ENCODE measurements at regions not wholly inside any gene's neighbourhood (a gene's known extent, or its start where the extent isn't known, plus 50 kb on each side); places are given as distances from the start of the nearest gene placed in this dataset.

DNA sequence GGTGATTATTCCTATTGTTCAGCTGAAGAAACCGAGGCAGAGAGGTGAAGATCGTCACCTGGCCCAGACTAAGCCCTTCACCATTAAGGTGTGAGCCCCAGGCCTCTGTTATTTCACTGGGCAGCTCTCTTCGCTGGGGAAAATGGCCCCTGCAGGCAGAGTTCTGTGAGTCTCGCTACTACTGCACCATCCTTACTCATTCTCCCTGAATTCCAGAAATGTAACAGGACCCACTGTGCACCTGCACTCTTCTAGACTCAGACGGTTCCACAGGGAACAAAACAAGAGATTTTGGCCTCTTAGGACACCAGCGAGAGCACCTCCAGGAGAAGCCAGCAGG, 147.7 kb upstream of the GLI2 start:
- no peak for TF ChIP-seq RAD21 (IDR thresholded peaks at IDR 0.05; ENCODE audit: low read depth)
- TF ChIP-seq TAF1 (IDR thresholded peaks at IDR 0.05; ENCODE audit: low read depth) = no peak
- TF ChIP-seq ZBTB7A (IDR thresholded peaks at IDR 0.05; ENCODE audit: low read depth) = no peak
- TF ChIP-seq EGR1 (IDR thresholded peaks at IDR 0.05) = no peak
- TF ChIP-seq YY1 (IDR thresholded peaks at IDR 0.05; ENCODE audit: low read depth) = no peak
- TF ChIP-seq, protein P1, sequence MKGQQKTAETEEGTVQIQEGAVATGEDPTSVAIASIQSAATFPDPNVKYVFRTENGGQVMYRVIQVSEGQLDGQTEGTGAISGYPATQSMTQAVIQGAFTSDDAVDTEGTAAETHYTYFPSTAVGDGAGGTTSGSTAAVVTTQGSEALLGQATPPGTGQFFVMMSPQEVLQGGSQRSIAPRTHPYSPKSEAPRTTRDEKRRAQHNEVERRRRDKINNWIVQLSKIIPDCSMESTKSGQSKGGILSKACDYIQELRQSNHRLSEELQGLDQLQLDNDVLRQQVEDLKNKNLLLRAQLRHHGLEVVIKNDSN (IDR thresholded peaks at IDR 0.05) = no peak
- TF ChIP-seq REST (IDR thresholded peaks at IDR 0.05; ENCODE audit: low read depth) = no peak
- no peak for TF ChIP-seq EP300 (IDR thresholded peaks at IDR 0.05; ENCODE audit: borderline replicate concordance)
- no peak for TF ChIP-seq CREB1 (IDR thresholded peaks at IDR 0.05; ENCODE audit: low read depth)
- no peak for TF ChIP-seq TCF12 (IDR thresholded peaks at IDR 0.05; ENCODE audit: low read depth)
- TF ChIP-seq CEBPB (IDR thresholded peaks at IDR 0.05) = no peak
- no peak for TF ChIP-seq MAX (IDR thresholded peaks at IDR 0.05)
- no peak for TF ChIP-seq FOXM1 (IDR thresholded peaks at IDR 0.05; ENCODE audit: borderline replicate concordance, low read depth)
- no peak for TF ChIP-seq NFIC (IDR thresholded peaks at IDR 0.05)
- no peak for TF ChIP-seq TEAD4 (IDR thresholded peaks at IDR 0.05)

DNA sequence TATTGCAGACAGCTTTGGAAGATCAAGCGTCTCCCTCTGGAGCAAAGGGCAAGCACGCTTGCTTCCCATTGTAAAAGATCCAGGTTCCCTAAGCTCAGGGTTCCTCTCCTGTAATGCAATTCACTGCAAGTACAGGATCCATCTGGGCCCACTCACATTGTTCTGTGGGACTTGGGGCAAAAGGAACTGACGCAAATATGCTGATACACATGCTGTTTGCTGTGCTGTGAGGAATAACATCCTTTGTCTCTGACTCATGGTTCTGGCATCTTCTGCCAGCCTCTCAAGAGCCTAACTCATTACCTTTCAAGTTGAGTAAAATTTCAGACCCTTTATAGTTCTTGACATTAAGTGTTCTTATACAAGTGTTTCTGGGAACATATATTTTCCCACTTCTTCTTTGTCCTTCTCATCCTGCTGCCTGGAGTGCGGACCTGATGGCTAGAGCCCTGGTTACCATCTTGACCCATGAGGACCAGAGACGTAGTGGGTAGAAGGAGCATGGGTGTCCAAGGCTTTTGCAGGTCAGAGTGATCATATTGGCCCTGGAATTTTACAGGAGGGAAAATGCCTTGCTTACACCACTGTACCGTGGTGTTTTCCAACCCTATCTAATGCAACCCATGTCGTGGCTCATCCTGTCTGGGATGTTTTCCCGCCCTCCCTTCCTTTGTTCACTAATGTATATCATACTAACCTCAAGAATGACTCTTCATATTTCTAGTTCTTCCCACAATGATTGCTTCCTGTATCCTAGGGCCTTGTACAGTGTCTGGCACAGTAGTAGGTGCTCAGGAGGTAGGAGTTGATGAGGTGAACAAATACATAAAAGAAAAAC, 145.7 kb upstream of the GLI2 start:
- TF ChIP-seq TEAD4 (IDR thresholded peaks at IDR 0.05) = no peak
- no peak for TF ChIP-seq EP300 (IDR thresholded peaks at IDR 0.05; ENCODE audit: borderline replicate concordance)
- no peak for TF ChIP-seq ZBTB7A (IDR thresholded peaks at IDR 0.05; ENCODE audit: low read depth)
- no peak for TF ChIP-seq CEBPB (IDR thresholded peaks at IDR 0.05)
- no peak for TF ChIP-seq CREB1 (IDR thresholded peaks at IDR 0.05; ENCODE audit: low read depth)
- no peak for TF ChIP-seq RAD21 (IDR thresholded peaks at IDR 0.05; ENCODE audit: low read depth)
- no peak for TF ChIP-seq EGR1 (IDR thresholded peaks at IDR 0.05)
- no peak for TF ChIP-seq MAX (IDR thresholded peaks at IDR 0.05)
- TF ChIP-seq REST (IDR thresholded peaks at IDR 0.05; ENCODE audit: low read depth) = no peak
- TF ChIP-seq, protein P1 (IDR thresholded peaks at IDR 0.05) = no peak
- TF ChIP-seq NFIC (IDR thresholded peaks at IDR 0.05) = no peak
- no peak for TF ChIP-seq FOXM1 (IDR thresholded peaks at IDR 0.05; ENCODE audit: borderline replicate concordance, low read depth)
- TF ChIP-seq TAF1 (IDR thresholded peaks at IDR 0.05; ENCODE audit: low read depth) = no peak
- TF ChIP-seq TCF12 (IDR thresholded peaks at IDR 0.05; ENCODE audit: low read depth) = no peak
- TF ChIP-seq YY1 (IDR thresholded peaks at IDR 0.05; ENCODE audit: low read depth) = no peak

DNA sequence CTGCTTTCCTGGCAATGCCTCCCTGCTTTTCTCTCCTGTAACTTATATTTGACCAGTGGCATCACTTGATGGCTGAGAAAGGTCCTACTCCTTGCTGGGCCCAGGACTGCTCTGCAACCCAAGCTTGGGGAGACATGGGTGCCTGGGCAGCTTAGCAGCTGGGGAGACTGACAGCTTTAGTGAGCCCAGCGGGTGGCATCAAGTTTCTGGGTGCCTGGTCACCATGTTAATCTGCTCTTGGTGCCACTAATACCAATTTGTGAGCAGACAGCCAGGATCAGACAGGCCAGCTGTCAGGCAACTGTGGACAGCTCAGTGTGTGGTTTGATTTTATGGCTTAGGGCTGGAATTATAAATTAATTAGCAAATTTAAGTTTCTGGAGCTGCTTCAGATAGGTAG, 144.8 kb upstream of the GLI2 start:
- TF ChIP-seq MAX (IDR thresholded peaks at IDR 0.05) (no peak), TCF12 (IDR thresholded peaks at IDR 0.05; ENCODE audit: low read depth) (no peak), CREB1 (IDR thresholded peaks at IDR 0.05; ENCODE audit: low read depth) (no peak), YY1 (IDR thresholded peaks at IDR 0.05; ENCODE audit: low read depth) (no peak), ZBTB7A (IDR thresholded peaks at IDR 0.05; ENCODE audit: low read depth) (no peak), REST (IDR thresholded peaks at IDR 0.05; ENCODE audit: low read depth) (no peak), EGR1 (IDR thresholded peaks at IDR 0.05) (no peak), CEBPB (IDR thresholded peaks at IDR 0.05) (no peak), FOXM1 (IDR thresholded peaks at IDR 0.05; ENCODE audit: borderline replicate concordance, low read depth) (no peak), TEAD4 (IDR thresholded peaks at IDR 0.05) (no peak), EP300 (IDR thresholded peaks at IDR 0.05; ENCODE audit: borderline replicate concordance) (no peak), TAF1 (IDR thresholded peaks at IDR 0.05; ENCODE audit: low read depth) (no peak), NFIC (IDR thresholded peaks at IDR 0.05) (no peak)
- TF ChIP-seq, protein P1 (IDR thresholded peaks at IDR 0.05) = no peak
